A549 (cell line): ENCODE measurements at regions not wholly inside any gene's neighbourhood (a gene's known extent, or its start where the extent isn't known, plus 50 kb on each side); places are given as distances from the start of the nearest gene placed in this dataset.

ENCODE experiments used
- EP300 ChIP-seq, 2 experiments: fragments of >200 bp; sonication (Bioruptor Twin); formaldehyde crosslinking; IDR thresholded peaks; 2 replicates in 1 of 2; 3 replicates in 1 of 2; pipeline ENCODE4 v1.6.1; 2016 to 2017
- JUN ChIP-seq, 2 experiments: fragments of >200 bp; sonication (Bioruptor Twin); formaldehyde crosslinking; IDR thresholded peaks; 2 replicates in 1 of 2; 3 replicates in 1 of 2; pipeline ENCODE4 v1.6.1; 2016 to 2017
- POLR2A ChIP-seq: IDR thresholded peaks from 2 replicates; pipeline ENCODE4 v1.6.1; 2012; ENCODE audit warnings: mild to moderate bottlenecking, low read length
- RAD21 ChIP-seq, 2 experiments: fragments of >200 bp in 1 of 2; sonication (Bioruptor Twin) in 1 of 2; formaldehyde crosslinking in 1 of 2; IDR thresholded peaks in 1 of 2; conservative IDR thresholded peaks in 1 of 2; 2 replicates in 1 of 2; 3 replicates in 1 of 2; pipeline ENCODE4 v1.6.1; 2012 to 2018; ENCODE audit warnings: inconsistent platforms in 1 of 2
- RARB ChIP-seq: fragments of 250-450 bp; sonication (Bioruptor Pico); IDR thresholded peaks from 2 replicates; pipeline ENCODE4 v1.8.0; 2021; ENCODE audit warnings: mild to moderate bottlenecking, moderate library complexity
- TF ChIP-seq, protein P1 (sequence below): fragments of >200 bp; sonication (Bioruptor Twin); formaldehyde crosslinking; IDR thresholded peaks from 3 replicates; pipeline ENCODE4 v1.5.1; 2016
- TF ChIP-seq, protein P2 (sequence below): fragments of 200-600 bp; sonication (generic); IDR thresholded peaks from 2 replicates; pipeline ENCODE4 v1.6.1; 2016; ENCODE audit warnings: antibody characterized with exemption, mild to moderate bottlenecking, moderate library complexity

DNA sequence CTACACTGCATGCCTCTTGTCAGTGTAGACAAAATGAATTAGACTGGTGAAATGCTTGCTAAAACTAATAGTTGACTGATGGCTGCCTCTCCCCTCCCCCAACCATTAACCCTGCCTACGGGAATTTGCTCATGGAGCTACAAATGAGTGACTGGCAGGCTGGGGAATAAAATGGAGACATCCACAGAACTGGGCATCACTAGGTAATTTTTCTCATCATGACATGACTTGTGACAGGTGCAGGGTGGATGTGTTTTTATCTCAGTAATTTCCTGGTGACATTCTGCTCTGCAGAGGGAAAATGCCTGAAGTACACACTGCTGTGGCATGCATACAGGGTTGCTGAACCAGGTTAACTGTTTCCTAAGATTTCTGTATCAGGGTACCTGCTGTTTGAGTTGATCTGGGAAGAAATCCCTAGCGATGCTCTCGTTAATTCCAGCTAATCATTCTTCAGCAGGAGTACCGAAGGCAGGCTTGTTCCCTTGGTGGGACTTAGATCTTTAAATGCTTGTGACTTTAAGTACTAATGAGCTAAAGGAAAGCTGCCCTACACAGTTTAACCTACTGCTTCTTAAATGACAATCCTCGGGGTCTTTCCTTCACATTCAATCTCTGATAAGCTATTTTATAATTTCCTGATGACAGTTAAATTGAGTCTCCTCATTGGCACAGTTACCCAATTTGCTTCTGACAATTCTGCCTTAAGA, 376.3 kb upstream of the LCORL start:
- TF ChIP-seq, protein P1, sequence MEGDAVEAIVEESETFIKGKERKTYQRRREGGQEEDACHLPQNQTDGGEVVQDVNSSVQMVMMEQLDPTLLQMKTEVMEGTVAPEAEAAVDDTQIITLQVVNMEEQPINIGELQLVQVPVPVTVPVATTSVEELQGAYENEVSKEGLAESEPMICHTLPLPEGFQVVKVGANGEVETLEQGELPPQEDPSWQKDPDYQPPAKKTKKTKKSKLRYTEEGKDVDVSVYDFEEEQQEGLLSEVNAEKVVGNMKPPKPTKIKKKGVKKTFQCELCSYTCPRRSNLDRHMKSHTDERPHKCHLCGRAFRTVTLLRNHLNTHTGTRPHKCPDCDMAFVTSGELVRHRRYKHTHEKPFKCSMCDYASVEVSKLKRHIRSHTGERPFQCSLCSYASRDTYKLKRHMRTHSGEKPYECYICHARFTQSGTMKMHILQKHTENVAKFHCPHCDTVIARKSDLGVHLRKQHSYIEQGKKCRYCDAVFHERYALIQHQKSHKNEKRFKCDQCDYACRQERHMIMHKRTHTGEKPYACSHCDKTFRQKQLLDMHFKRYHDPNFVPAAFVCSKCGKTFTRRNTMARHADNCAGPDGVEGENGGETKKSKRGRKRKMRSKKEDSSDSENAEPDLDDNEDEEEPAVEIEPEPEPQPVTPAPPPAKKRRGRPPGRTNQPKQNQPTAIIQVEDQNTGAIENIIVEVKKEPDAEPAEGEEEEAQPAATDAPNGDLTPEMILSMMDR, result no peak
- TF ChIP-seq EP300 (IDR thresholded peaks at IDR 0.05) (no peak), RARB (no peak), JUN (IDR thresholded peaks at IDR 0.05) (no peak), POLR2A (no peak), RAD21 (conservative IDR thresholded peaks at IDR 0.05 in 1 of 2, IDR thresholded peaks at IDR 0.05 in 1 of 2) (no peak)
- TF ChIP-seq, protein P2, sequence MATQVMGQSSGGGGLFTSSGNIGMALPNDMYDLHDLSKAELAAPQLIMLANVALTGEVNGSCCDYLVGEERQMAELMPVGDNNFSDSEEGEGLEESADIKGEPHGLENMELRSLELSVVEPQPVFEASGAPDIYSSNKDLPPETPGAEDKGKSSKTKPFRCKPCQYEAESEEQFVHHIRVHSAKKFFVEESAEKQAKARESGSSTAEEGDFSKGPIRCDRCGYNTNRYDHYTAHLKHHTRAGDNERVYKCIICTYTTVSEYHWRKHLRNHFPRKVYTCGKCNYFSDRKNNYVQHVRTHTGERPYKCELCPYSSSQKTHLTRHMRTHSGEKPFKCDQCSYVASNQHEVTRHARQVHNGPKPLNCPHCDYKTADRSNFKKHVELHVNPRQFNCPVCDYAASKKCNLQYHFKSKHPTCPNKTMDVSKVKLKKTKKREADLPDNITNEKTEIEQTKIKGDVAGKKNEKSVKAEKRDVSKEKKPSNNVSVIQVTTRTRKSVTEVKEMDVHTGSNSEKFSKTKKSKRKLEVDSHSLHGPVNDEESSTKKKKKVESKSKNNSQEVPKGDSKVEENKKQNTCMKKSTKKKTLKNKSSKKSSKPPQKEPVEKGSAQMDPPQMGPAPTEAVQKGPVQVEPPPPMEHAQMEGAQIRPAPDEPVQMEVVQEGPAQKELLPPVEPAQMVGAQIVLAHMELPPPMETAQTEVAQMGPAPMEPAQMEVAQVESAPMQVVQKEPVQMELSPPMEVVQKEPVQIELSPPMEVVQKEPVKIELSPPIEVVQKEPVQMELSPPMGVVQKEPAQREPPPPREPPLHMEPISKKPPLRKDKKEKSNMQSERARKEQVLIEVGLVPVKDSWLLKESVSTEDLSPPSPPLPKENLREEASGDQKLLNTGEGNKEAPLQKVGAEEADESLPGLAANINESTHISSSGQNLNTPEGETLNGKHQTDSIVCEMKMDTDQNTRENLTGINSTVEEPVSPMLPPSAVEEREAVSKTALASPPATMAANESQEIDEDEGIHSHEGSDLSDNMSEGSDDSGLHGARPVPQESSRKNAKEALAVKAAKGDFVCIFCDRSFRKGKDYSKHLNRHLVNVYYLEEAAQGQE, result no peak
